ENCODE measurements at regions not wholly inside any gene's neighbourhood (a gene's known extent, or its start where the extent isn't known, plus 50 kb on each side); places are given as distances from the start of the nearest gene placed in this dataset.

- ChIA-PET CTCF (interaction anchor here (0.8 kb wide), 1 partner anchor 57 kb away, joined by 3 read pairs; no protein-coding TSS in a partner anchor), POLR2A (no interaction called here)
- peak; percentile 60 to 68; a peak in 4 of 6 replicates for ATAC-seq
- Histone ChIP-seq H3K4me1 (peaks cover 36% of the 10 kb centered on the region), H3K9me3 (no peaks in the 10 kb centered on the region), H3K4me3 (no peak overlapping the region), H3K4me2 (peak overlapping the region; percentile 68), H3K27ac (peak overlapping the region; percentile 63 to 72)
- TF ChIP-seq CEBPB (IDR thresholded peaks at IDR 0.05) = peak; percentile 56 to 64; a peak in 3 of 4 replicates
- TF ChIP-seq ZFP36 (IDR thresholded peaks at IDR 0.05; ENCODE audit: borderline replicate concordance, partially characterized antibody) = no peak
- TF ChIP-seq JUNB (IDR thresholded peaks at IDR 0.05) = 0 out of 2 replicates have a peak, but pooled peaks have one; percentile 28
- FAIRE-seq = no peak
- DNase-seq (ENCODE audit: low read depth in 1 of 2, low spot score in 1 of 2) = peak in 1 of 2 experiments; percentile 14
Measured at GRCh38 chr2:138421971-138422335, 79.6 kb upstream of the SPOPL start.

GRCh38 chr2:138423198-138423597, 78.4 kb upstream of the SPOPL start:
- 0 out of 3 replicates have a peak overlapping the region, but pooled peaks have one; percentile 11 for H3K4me2 ChIP-seq
- no peaks in the 10 kb centered on the region for H3K9me3 ChIP-seq
- H3K4me1 ChIP-seq = peaks cover 36% of the 10 kb centered on the region
- ChIA-PET CTCF (interaction anchor here (0.8 to 1.4 kb wide), 2 partner anchors 10 to 48 kb away, joined by 3 to 4 read pairs; no protein-coding TSS in a partner anchor), POLR2A (no interaction called here)
- ATAC-seq = no peak
- no peak for FAIRE-seq
- peak overlapping the region; percentile 14 to 45; a peak in 4 of 6 replicates for H3K27ac ChIP-seq
- TF ChIP-seq KDM1A (IDR thresholded peaks at IDR 0.05; ENCODE audit: low read depth) = no peak
- no peak for TF ChIP-seq POLR2AphosphoS2 (conservative IDR thresholded peaks at IDR 0.05; ENCODE audit: low read length)
- TF ChIP-seq TFCP2L1 (CRISPR knock-in tag; IDR thresholded peaks at IDR 0.05) = no peak
- TF ChIP-seq SMC3 (IDR thresholded peaks at IDR 0.05) = no peak
- TF ChIP-seq EP300 (IDR thresholded peaks at IDR 0.05) = no peak
- no peak for TF ChIP-seq CTCF (IDR thresholded peaks at IDR 0.05)
- TF ChIP-seq TP53 (CRISPR knock-in tag; IDR thresholded peaks at IDR 0.05) = no peak
- TF ChIP-seq MAFK (IDR thresholded peaks at IDR 0.05; ENCODE audit: partially characterized antibody) = no peak
- TF ChIP-seq ZC3H11A (IDR thresholded peaks at IDR 0.05) = no peak
- no peak for TF ChIP-seq KDM5A (IDR thresholded peaks at IDR 0.05)
- TF ChIP-seq HOXB13 (CRISPR knock-in tag; IDR thresholded peaks at IDR 0.05; ENCODE audit: low read depth) = no peak
- no peak for TF ChIP-seq ZNF302 (CRISPR knock-in tag; IDR thresholded peaks at IDR 0.05)
- TF ChIP-seq MAX (IDR thresholded peaks at IDR 0.05) = no peak
- no peak for TF ChIP-seq PHF8 (IDR thresholded peaks at IDR 0.05; ENCODE audit: borderline replicate concordance, low read depth)
- no peak overlapping the region for H3K4me3 ChIP-seq
- WGBS (ENCODE audit: missing lambda C conversion rate) = 80% methylated on average over 2 of the region's 2 CpGs
- DNase-seq (ENCODE audit: low read depth in 1 of 2, low spot score in 1 of 2) = no peak

GRCh38 chr2:138423745-138424144, 77.8 kb upstream of the SPOPL start:
- 100% methylated on average over 1 of the region's 1 CpG for WGBS (ENCODE audit: missing lambda C conversion rate)
- POLR2A ChIA-PET = no interaction called here
- no peak for FAIRE-seq

More at GRCh38 chr2:138423745-138424144, 77.8 kb upstream of the SPOPL start:
- no peak for TF ChIP-seq CHD4 (IDR thresholded peaks at IDR 0.05; ENCODE audit: borderline replicate concordance)
- no peak for TF ChIP-seq POLR2A (IDR thresholded peaks at IDR 0.05; ENCODE audit: low read length)
- no peak for TF ChIP-seq RFX5 (IDR thresholded peaks at IDR 0.05)
- TF ChIP-seq BHLHE40 (IDR thresholded peaks at IDR 0.05; ENCODE audit: low read depth, low read length) = no peak
- TF ChIP-seq CBX8 (IDR thresholded peaks at IDR 0.05) = no peak
- no peak for TF ChIP-seq MAX (IDR thresholded peaks at IDR 0.05)
- DNase-seq (ENCODE audit: low read depth in 1 of 2, low spot score in 1 of 2) = no peak
- H3K4me3 ChIP-seq = no peak overlapping the region
- 0 out of 3 replicates have a peak overlapping the region, but pooled peaks have one; percentile 11 for H3K4me2 ChIP-seq
- CTCF ChIA-PET = interaction anchor here (0.8 to 1.4 kb wide), 3 partner anchors 10 to 536 kb away, joined by 3 to 4 read pairs (median 3); no protein-coding TSS in a partner anchor
- no peaks in the 10 kb centered on the region for H3K9me3 ChIP-seq
- peak overlapping the region in 1 of 2 experiments; percentile 45; a peak in 3 of 6 replicates for H3K27ac ChIP-seq
- no peak for ATAC-seq
- H3K4me1 ChIP-seq = peaks cover 36% of the 10 kb centered on the region

Data from A549 (cell line).